LNCaP clone FGC (cell line): ENCODE measurements at regions not wholly inside any gene's neighbourhood (a gene's known extent, or its start where the extent isn't known, plus 50 kb on each side); places are given as distances from the start of the nearest gene placed in this dataset.
"Not testable (repeated sequence)": the region's sequence is repeated elsewhere in the genome, so short reads cannot be mapped to it uniquely, and the experiment has no call there.

Experiments used
- DNase-seq: peaks from one replicate; pipeline ENCODE4 v3.0.0-alpha.2; 2011; ENCODE audit warnings: low read depth
- H3K4me3 ChIP-seq: 2 replicates; pipeline ENCODE4 v1.5.1; 2011; ENCODE audit warnings: mild to moderate bottlenecking, low read depth, low read length, control low read depth
- CTCF ChIP-seq: IDR thresholded peaks from 2 replicates; pipeline ENCODE4 v1.5.1; 2012; ENCODE audit warnings: mild to moderate bottlenecking; ENCODE audit not compliant: control insufficient read depth, insufficient read depth; ENCODE audit errors: extremely low read depth

- no peak overlapping the region for H3K4me3 ChIP-seq
- TF ChIP-seq CTCF: no peak
- no peak for DNase-seq
These were observed 79.1 kb upstream of the ZEB1 start for GRCh38 chr10:31239961-31240360.

- H3K4me3 ChIP-seq: no peak overlapping the region
- TF ChIP-seq CTCF: no peak
- DNase-seq: no peak
These were observed 76.1 kb upstream of the ZEB1 start for GRCh38 chr10:31242902-31243301.

GRCh38 chr10:31251118-31251517, 67.9 kb upstream of the ZEB1 start:
- DNase-seq, H3K4me3 ChIP-seq: not testable (repeated sequence)

GRCh38 chr10:31253237-31253636, 65.8 kb upstream of the ZEB1 start:
- no peak for TF ChIP-seq CTCF
- no peak for DNase-seq
- no peak overlapping the region for H3K4me3 ChIP-seq

GRCh38 chr10:31261511-31262311, 57.3 kb upstream of the ZEB1 start:
- no peak for TF ChIP-seq CTCF
- no peak overlapping the region for H3K4me3 ChIP-seq
- no peak for DNase-seq

- H3K4me3 ChIP-seq: no peak overlapping the region
- peak; percentile 14 for DNase-seq
- no peak for TF ChIP-seq CTCF
These were observed 56.3 kb upstream of the ZEB1 start for GRCh38 chr10:31262672-31263071.

- DNase-seq: no peak
- no peak for TF ChIP-seq CTCF
- no peak overlapping the region for H3K4me3 ChIP-seq
These were observed 55.1 kb upstream of the ZEB1 start for GRCh38 chr10:31263903-31264302.
